DOHH2 (cell line): ENCODE measurements at regions not wholly inside any gene's neighbourhood (a gene's known extent, or its start where the extent isn't known, plus 50 kb on each side); places are given as distances from the start of the nearest gene placed in this dataset.

Source experiments
- EZH2phosphoT487 ChIP-seq: fragments of 200-600 bp; sonication (generic); IDR thresholded peaks from 2 replicates; pipeline ENCODE4 v1.6.1; 2017; ENCODE audit warnings: borderline replicate concordance, mild to moderate bottlenecking, antibody characterized with exemption, low read length, moderate library complexity, mixed read lengths
- TF ChIP-seq, protein P1 (sequence below): fragments of 200-600 bp; sonication (generic); IDR thresholded peaks from one replicate; pipeline ENCODE4 v1.5.1; 2014; ENCODE audit warnings: antibody characterized with exemption, mild to moderate bottlenecking, low read depth, low read length; ENCODE audit not compliant: poor library complexity, severe bottlenecking

DNA sequence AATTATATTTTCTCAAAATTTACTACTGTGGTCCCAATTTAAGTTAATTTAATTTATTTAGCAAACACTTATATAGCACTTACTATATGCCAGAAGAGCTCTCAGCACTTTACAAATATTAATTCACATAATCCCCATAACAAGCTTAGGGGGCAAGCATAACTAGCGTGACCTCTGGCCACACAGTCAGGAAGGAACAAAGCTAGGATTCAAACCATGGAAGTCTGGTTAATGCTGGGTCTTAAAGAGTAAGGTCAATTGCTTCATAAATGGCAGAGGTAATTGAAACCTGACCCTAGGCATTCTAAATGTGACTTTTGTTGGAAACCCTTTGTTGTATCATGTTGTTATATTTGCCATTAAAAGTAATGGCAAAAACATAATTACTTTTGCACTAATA, 279.5 kb upstream of the EMCN start:
- TF ChIP-seq, protein P1, sequence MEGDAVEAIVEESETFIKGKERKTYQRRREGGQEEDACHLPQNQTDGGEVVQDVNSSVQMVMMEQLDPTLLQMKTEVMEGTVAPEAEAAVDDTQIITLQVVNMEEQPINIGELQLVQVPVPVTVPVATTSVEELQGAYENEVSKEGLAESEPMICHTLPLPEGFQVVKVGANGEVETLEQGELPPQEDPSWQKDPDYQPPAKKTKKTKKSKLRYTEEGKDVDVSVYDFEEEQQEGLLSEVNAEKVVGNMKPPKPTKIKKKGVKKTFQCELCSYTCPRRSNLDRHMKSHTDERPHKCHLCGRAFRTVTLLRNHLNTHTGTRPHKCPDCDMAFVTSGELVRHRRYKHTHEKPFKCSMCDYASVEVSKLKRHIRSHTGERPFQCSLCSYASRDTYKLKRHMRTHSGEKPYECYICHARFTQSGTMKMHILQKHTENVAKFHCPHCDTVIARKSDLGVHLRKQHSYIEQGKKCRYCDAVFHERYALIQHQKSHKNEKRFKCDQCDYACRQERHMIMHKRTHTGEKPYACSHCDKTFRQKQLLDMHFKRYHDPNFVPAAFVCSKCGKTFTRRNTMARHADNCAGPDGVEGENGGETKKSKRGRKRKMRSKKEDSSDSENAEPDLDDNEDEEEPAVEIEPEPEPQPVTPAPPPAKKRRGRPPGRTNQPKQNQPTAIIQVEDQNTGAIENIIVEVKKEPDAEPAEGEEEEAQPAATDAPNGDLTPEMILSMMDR = no peak
- no peak for TF ChIP-seq EZH2phosphoT487
